OCI-LY1 (cell line): ENCODE measurements at regions not wholly inside any gene's neighbourhood (a gene's known extent, or its start where the extent isn't known, plus 50 kb on each side); places are given as distances from the start of the nearest gene placed in this dataset.

ENCODE experiments used
- EZH2 ChIP-seq: fragments of 200-600 bp; sonication (generic), shearing (Covaris generic); IDR thresholded peaks from 2 replicates; pipeline ENCODE4 v1.8.0; 2017; ENCODE audit warnings: borderline replicate concordance, mixed run types, mild to moderate bottlenecking, antibody characterized with exemption, low read length, moderate library complexity, mixed read lengths
- TF ChIP-seq, protein P1 (sequence below): fragments of 200-600 bp; sonication (generic), shearing (Covaris generic); IDR thresholded peaks from 2 replicates; pipeline ENCODE4 v1.5.1; 2017; ENCODE audit warnings: mild to moderate bottlenecking, antibody characterized with exemption, low read length, moderate library complexity, mixed read lengths

DNA sequence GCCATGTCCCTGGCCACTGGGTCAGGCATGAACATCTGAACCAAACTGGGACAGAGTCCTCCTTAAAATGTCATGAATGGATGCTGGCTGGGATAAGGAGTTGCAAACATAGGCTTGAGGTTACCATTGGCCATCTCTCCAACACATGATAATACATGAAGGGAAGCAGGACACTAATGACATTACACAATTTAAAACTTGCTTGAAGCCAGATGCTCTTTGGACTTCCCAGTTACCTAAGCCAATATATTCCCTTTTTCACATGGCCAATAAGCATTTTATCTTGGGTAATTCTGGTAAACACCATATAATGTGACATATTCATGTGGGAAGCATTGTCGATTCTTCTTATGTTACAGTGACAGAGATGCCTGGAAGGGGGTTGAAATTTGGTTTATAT, 148.0 kb upstream of the PLN start:
- TF ChIP-seq EZH2 = no peak
- TF ChIP-seq, protein P1, sequence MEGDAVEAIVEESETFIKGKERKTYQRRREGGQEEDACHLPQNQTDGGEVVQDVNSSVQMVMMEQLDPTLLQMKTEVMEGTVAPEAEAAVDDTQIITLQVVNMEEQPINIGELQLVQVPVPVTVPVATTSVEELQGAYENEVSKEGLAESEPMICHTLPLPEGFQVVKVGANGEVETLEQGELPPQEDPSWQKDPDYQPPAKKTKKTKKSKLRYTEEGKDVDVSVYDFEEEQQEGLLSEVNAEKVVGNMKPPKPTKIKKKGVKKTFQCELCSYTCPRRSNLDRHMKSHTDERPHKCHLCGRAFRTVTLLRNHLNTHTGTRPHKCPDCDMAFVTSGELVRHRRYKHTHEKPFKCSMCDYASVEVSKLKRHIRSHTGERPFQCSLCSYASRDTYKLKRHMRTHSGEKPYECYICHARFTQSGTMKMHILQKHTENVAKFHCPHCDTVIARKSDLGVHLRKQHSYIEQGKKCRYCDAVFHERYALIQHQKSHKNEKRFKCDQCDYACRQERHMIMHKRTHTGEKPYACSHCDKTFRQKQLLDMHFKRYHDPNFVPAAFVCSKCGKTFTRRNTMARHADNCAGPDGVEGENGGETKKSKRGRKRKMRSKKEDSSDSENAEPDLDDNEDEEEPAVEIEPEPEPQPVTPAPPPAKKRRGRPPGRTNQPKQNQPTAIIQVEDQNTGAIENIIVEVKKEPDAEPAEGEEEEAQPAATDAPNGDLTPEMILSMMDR = no peak
